Activated effector memory CD4-positive, alpha-beta T cell treated with anti-CD3 and anti-CD28 coated beads, Interleukin-2, amount 50 U/mL, for 16 hours (primary cell): ENCODE measurements at regions not wholly inside any gene's neighbourhood (a gene's known extent, or its start where the extent isn't known, plus 50 kb on each side); places are given as distances from the start of the nearest gene placed in this dataset.
"Not testable (repeated sequence)": the region's sequence is repeated elsewhere in the genome, so short reads cannot be mapped to it uniquely, and the experiment has no call there.

Experiments used
- DNase-seq: peaks from one replicate; pipeline ENCODE4 v3.0.0-alpha.2; 2020

DNA sequence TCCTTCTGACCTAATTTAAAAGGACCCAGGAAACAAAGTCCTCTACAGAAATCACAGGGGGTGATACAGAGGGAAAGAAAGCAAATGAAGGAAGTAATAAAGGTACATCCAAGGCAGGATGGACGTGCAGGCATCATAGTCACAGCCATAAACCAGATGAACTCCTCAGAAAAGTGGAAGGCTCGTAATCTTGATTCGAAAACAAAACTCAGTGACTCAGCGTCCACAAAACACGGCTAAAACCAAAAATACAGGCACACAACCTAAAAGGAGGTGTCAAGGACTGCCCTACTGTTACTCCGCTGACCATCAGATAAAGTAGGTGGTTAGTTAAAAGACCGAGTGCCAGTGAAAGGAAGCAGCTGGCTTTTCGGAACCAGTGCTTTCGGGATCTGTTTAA, 81.5 kb downstream of the TRIM69 start:
- DNase-seq, result not testable (repeated sequence)

DNA sequence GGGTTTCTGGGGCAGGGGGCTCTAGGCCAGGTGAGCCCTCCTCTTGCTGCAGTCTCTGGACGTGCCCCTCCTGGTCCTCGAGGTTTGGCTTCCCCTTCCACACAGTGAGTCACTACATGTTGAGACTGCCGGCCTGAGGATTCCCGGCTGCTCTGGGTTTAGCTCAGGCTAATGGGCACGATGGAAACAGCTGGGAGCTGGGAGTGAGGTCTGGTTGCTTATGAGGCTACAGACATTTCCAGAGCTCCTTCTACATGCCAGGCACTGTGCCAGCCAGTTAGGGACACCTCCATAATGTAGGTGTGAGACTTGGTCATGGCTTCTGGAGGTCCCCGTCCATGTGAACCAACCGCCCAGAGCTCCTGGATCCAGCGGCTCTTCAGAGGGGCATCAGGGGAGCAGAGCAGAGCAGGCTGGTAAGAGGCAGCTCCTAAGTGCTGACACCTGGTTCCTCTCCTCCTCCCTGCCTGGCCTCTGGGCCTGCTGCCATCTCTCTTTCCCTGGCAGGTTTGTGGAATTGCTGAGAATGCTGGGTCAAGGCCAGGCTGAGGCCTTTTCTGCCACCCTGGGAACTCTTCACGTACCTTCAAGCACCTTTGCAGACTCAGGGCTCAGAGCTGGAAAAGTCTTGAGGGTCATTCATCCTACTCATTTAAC, 83.1 kb downstream of the TRIM69 start:
- DNase-seq, result not testable (repeated sequence)

DNA sequence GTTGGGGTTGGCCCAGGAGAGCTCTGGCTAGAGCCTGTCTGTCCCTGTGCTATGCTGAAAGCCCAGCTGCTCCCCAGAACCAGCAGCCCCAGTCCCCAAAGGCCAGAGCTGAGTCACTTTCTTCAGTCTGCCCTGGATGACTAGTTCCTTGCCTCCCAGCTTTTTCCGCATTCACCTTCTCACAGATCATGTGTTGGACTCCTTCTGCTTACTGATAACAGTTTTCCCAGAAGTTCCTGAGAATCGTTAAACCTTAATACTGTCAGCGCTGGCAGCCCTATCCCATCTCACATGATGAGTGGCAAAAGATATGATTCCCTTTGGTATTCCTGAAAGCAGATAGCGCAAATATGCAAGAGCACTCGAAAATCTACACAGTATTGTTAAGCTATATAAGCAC, 84.2 kb downstream of the TRIM69 start:
- DNase-seq, result not testable (repeated sequence)

DNA sequence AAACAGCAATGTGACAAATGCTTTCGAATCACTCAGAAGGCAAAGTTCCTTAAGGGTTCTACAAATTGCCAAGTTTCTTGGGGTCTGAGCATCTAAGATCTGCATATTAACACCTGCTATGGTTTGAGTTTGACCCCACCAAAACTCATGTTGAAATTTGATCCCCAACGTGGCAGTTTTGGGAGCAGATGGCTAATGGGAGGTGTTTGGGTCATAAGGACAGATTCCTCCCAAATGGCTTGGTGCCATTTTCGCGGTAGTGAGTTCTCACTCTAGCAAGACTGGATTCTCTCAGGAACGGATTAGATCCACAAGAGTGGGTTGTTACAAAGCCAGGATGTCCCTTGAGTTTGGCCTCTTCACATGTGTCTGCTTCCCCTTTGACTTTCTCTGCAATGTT, 84.6 kb downstream of the TRIM69 start:
- DNase-seq, result not testable (repeated sequence)

DNA sequence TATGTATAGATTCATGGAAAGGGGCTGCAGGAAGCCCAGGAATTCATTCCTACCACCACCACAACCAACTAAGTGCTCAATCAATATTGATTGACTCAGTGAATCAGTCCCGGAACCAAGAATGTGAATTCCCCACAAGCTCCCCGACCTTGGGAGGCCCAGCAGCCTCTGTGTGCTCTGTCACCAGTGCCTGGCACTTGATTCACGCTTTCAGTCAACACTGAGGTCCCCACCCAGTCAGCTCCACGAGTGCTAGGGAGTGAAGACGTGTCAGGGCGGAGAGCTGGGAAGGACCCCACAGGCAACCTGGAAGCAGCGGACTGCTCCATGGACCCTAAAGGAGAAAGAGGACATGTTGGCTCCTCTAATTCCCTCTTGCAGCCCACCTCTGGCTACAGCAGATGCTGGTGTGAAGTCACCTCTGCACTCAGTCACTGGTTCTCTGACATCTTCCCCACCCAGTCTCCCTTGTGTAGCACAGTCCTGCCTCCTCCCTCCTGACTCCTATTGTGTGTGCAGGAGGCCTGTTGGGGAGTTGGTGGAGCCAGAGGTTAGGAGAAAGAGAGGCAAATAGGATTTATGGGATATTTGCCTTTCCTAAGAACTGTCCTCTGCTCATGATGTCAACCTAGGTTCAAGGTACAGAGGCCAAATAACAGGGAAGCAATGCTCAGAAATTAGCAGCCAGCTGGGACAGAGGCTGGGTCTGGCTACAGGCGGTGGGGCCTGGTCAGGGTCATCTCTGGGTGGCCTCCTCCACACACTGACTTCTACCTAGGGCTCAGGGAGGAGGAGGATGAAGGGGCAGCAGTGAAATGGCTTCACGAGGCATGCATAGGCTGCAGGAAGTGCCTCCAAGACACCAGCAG, 88.2 kb downstream of the TRIM69 start:
- not testable (repeated sequence) for DNase-seq

- DNase-seq, result not testable (repeated sequence)
These were observed 90.3 kb downstream of the TRIM69 start for GRCh38 chr15:44826583-44826982.

DNA sequence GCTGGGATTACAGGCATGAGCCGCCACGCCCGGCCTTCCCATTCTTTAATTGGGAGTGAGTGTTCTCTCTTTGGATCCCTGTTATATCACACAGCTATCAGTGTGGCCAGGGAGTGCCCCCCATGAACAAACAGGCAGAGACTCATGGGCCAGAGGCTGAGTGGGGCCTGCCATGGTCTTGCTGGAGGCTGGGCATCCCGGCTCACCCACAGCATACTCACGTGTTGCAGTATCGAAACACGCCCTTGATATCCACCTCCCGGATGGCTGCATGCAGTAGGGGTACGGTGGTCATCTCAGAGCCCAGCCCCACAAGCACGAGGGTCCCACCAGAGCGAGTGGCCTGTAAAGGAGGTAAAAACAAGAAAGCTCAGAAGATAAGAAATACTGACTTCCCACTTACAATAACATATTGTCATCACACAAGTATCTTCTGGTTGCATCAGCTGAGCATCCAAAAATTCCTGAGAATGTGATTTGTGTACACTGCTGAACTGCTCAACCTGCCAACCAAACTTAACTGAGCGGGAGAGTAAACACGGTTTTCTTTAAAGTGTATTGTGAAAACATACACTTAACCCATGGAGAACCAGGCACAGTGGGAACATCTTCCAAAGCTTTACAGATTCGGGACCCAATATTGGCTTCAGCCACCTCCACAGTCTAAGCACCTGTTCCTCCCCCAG, 92.0 kb downstream of the TRIM69 start:
- DNase-seq, result not testable (repeated sequence)

DNA sequence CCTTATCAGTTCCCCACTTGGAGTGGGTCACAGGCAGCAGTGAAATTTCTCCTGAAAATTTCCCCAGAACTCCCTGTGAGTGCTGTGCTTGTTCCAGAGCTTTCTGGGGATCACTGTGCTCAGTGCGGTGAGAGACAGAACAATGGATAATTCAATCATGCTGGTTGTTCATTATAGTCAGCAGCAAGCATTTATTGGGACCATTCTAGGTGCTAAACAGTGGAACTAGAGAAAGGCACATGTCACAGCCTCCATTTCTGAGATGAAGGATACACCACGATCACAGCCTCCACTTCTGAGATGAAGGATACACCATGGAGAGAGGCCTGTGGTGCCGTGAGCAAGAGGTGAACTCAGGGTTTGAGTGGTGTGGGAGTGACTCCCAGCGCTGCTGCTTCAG, 92.8 kb downstream of the TRIM69 start:
- not testable (repeated sequence) for DNase-seq

DNA sequence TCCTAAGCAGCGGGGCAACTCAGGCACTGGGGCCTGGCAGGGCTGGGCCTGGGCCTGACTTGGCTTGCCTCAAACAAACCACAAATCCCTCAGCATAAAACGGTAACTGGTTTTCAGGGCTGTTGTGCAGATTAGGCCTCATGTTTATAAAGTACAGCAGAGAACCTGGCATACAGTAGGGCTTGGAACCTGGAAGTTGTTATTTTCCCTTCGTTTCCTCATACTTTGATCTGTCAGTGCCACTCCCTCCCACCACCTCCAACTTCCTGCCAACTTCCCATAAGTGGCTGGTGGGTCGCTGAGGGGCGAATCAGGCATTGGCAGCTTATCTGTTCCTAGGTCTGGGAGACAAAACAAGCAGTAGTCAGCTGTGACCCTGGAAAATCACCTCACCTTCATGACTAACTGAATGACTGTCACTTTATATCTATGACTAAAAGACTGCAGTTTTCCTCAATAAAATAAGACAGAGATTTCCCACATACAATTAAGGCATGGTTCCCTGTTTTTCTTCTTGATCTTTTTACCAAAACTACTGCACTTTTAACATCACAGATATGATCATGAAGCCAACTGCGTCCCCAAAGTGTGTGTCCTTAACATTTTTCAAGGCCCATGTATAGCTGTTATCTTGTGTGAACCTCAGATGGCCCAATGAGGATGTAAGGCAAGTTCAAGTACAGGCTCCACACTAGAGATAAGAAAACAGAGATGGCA, 94.5 kb downstream of the TRIM69 start:
- DNase-seq, result not testable (repeated sequence)

- DNase-seq, result not testable (repeated sequence)
These were observed 95.0 kb downstream of the TRIM69 start for GRCh38 chr15:44831409-44831741.

GRCh38 chr15:44832133-44832532, 95.8 kb downstream of the TRIM69 start:
- not testable (repeated sequence) for DNase-seq

- not testable (repeated sequence) for DNase-seq
These were observed 96.8 kb downstream of the TRIM69 start for GRCh38 chr15:44833081-44833480.

DNA sequence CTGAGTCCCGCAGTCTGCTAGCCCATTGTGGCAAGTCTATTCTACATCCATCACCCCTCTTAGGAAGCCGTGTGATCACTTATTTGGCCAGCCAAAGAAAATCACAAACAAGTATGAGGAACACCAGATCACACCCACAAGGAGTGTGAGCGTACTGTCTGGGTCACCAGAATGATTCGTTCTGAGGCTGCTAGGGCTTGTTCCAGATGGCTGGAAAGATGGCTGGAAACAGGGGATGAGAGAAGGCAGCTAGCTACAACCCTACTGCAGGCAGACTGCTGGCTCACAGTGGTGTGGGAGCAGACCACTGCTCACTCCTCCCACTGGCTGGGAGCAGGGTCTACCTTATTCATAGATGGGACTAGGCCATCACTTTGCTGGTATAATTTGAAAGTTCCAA, 97.4 kb downstream of the TRIM69 start:
- not testable (repeated sequence) for DNase-seq

GRCh38 chr15:44835082-44835481, 98.8 kb downstream of the TRIM69 start:
- DNase-seq, result not testable (repeated sequence)

- DNase-seq, result no peak
These were observed 99.8 kb downstream of the TRIM69 start for GRCh38 chr15:44836094-44836493.

DNA sequence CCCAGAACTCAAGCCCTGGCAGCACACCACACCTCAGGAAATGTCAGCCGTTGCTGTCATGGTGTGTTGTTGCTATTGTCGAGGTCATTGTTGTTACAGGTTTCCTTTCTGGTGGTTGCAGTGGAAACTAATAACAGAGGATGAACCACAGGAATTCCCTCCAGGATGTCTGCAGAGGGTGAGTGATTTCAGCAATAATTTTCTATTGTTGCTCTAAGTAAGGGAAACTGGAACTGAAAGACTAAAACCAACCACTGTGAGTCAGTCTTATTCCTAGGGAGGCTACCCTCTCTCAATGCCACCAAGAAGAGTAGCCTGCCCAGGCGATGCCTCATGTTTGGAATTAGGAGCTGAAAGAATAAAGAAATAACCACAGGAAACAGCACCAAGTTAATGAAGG, 102.6 kb downstream of the TRIM69 start:
- not testable (repeated sequence) for DNase-seq

GRCh38 chr15:44841762-44842161, 105.4 kb downstream of the TRIM69 start:
- DNase-seq, result not testable (repeated sequence)

DNA sequence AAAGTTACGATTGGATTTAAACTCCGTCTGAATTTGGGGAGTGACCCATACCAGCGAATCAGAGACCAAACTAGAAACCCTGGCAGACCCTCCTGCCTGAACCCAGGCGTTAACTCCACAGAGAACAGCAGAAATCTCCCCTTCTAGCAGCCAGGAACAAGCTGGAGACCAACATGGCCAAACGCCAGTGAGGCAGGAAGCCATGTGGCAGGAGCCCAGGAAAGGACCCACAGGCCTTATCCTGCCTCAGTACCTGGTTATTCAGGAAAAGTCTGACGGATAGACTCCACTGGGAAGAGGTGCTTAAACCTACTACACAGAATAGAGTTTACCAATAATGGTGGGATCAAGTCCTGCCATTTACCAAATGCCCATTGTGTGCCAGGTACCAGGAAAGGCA, 106.6 kb downstream of the TRIM69 start:
- DNase-seq, result not testable (repeated sequence)

DNA sequence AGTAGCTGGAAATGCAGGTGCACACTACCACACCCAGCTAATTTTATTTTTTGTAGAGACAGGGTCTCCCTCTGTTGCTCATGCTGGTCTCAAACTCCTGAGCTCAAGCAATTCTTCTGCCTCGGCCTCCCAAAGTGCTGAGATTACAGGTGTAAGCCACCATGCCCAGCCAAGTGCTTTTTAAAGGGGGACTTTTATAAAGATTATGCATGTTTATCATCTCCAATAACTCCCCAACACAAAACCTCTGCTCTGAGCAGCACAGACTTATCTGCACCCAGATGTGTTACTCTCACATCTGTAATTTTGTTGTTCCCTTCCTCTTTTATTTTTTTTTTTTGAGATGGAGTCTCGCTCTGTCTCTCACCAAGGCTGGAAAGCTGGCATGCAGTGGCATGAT, 108.6 kb downstream of the TRIM69 start:
- not testable (repeated sequence) for DNase-seq

DNA sequence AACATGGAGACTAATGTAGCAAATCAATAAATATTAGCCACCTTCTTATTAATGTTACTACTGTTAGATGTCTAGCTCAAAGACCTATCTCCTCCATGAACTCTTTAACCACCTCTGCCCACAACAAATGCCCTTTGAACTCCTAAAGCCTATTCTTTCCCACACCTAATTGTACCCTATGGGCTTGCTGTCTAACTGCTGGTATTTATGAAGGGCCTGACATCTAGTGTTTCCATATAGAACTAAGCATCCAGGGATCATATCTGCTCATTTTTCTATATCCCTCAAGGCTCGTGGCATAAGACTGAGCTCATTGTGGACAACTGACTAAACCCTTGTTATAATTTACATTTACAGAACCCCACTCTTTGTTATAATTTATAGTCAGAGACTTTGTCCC, 109.8 kb downstream of the TRIM69 start:
- DNase-seq, result not testable (repeated sequence)

DNA sequence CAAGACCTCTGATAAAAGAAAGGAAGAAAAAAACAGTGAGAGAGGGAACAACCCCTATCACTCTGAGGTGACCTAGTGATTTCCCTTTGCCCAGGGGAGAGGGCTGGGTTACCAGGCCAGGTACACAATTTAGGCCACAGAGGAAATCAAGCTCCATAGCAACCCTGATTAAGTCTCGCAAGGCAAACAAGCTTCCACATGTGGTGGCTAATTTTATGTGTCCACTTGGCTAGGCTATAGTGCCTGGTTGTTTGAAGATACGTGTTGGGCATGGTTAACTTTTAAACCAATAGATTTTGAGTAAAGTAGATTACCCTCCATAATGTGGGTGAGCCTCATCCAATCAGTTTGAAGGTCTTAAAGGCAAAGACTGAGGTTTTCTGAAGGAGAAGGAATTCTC, 108.9 kb upstream of the TERB2 start:
- DNase-seq, result not testable (repeated sequence)

- not testable (repeated sequence) for DNase-seq
These were observed 107.6 kb upstream of the TERB2 start for GRCh38 chr15:44848859-44849258.
